GM18868 (cell line): ENCODE measurements at regions not wholly inside any gene's neighbourhood (a gene's known extent, or its start where the extent isn't known, plus 50 kb on each side); places are given as distances from the start of the nearest gene placed in this dataset.
"Not testable (repeated sequence)": the region's sequence is repeated elsewhere in the genome, so short reads cannot be mapped to it uniquely, and the experiment has no call there.

Source experiments
- ATAC-seq: cut with Tn5 transposase; IDR thresholded peaks from one replicate; pipeline ENCODE4 v1.9.1; 2021; ENCODE audit warnings: mild to moderate bottlenecking, moderate library complexity; ENCODE audit not compliant: unreplicated experiment

GRCh38 chr14:83251402-83251801, 1717.7 kb upstream of the SEL1L start:
- no peak for ATAC-seq

- ATAC-seq, result no peak
These were observed 1720.2 kb upstream of the SEL1L start for GRCh38 chr14:83253870-83254269.

- ATAC-seq, result peak; percentile 63
These were observed 1721.5 kb upstream of the SEL1L start for GRCh38 chr14:83255015-83255726.

DNA sequence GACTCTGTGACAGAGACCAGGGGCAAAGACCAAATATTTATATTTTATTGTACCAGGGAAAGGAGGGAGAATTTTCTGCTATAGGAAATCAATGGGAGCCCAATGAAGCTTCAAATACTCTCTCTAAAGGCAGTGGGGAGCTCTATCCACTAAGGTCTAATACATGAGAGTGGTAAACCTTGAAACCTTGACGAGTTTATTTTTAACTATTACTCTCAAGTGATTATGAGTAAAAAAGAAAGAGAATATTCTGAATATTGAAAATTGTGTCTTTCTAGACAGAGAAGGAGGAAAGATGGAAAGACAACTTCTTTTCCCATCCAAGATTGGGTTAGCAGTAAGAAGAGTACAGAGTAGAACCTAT, 1722.1 kb upstream of the SEL1L start:
- ATAC-seq, result peak; percentile 64

DNA sequence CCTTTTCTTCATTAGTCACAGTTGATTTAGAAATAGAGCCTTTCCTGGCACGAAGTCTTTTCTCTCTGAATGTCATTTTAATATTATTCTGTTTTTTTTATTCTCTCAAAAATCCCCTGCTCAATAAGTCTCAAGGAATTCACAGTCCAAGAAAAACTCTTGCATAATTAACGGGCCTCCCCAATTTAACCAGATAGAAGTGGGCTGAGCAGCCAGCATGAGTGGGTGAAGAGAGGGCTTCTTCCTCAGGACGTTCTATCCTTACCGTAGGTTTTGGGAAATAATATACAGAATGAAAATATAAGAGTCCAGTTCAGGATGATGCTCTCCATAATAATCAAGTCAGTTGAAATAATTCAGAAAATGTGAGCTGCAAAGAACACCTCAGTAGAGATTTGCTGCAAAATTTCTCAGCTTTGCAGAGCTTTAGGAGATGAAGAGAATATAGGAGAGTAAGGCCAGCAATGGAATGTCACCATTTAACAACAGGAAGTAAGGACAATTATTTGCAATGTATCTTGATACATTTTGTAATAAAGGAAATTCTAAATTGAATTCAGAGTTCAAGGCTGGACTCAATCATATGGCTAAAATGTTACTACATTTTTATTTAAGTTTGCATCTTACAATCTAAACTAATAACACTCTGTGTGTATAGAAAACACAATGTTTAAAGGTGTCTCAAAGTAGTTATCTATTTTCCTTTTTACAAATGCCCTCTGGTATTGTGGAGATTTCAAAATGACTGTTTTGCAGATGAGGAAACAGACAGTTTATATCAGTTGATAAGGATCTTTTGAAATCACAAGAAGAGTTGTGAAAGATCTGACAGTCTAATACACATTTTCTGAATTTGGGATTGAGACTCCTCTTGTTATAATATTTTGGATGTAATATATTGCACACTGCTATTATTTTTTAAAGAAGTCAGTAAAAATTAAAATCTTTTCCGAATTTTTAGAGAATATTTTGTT, 1724.1 kb upstream of the SEL1L start:
- no peak for ATAC-seq

DNA sequence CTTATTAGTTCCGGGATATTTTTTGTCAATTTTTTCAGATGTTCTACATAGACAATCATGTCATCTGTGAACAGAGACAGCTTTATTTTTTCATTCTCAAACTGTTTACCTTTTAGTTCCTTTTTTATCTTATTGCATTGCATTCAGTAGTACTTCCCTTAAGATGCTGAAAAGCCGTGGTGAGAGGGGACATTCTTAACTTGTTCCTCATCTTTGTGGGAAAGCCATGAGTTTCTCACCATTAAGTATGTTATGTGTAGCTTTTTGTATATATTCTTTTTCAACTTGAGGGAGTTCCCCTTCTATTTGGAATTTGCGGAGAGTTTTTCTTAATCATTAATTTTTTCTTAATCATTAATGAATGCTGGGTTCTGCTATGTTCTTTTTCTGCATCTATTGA, 1727.1 kb upstream of the SEL1L start:
- ATAC-seq, result no peak

DNA sequence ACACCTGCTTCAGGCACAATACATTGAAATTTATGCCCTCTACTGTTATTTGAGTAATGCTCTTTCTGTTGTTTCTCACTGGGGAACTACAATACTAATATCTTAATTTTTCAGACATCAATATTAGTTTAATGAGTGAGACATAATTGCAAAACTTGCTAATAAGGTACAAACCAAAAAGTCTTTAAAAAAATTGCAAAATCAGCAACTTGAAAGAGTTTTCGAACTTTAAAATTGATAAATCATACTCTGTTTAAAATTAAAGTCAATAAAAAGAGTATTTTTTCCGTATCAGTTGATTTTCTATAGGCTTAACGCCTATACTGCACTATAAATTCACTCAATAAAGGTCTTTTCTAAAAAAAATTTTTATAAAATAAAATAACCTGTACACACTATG, 1735.9 kb upstream of the SEL1L start:
- ATAC-seq, result no peak

- ATAC-seq, result no peak
These were observed 1738.0 kb upstream of the SEL1L start for GRCh38 chr14:83271663-83272062.

DNA sequence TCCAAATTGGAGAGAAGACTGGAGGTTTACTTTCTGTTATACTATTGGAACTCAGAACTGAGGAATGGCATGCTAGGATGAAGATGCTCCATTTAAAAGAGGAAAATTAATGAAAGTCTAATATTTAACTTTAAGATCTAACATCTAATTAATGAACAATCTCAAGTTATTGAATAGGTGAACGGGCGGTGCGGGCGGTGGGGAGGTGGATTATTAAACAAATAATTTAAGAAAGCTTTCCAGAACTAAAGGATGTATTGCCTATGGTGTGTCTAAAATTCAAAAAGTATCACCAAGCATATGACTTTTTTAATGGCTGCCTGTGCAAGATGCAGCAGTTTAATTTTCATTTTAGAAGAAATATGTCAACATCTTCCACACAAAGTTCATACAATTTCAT, 1747.1 kb upstream of the SEL1L start:
- ATAC-seq, result no peak

DNA sequence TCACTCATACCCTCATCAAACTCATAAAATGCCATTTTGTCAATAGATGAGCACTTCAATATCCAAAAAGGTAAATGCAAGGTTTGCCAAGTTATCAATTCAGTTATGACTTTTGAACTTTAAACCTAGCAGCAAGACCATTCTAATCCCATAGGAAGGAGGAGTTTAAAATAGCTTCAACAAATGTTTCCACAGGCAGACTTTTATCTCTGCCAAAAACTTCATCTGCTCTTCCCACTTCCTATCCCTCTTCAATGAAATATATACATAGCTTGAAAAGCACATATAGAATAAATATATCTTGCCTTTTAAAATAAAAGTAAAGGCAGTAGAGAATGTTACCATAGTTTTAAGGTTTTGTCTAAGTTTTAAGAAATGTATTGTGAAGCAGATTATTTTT, 1749.1 kb upstream of the SEL1L start:
- ATAC-seq, result no peak

DNA sequence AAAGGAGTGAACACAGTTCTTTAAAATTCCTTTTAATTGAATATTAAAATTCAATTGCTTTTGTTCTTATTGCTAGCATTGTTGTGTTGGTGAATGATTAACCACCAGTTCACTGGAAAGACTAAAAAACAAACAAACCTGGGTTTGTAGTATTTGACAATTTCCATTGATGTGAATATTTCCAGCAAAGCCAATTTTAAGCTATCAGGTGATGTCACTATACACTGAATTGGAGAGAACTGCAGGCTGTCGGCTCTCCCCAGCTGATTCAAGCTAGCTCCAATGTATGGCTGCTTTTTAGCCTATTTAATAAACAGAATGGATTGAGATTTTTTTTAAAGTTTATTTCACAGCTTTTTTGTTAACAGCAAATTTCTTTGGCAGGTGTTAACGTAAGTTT, 1753.6 kb upstream of the SEL1L start:
- no peak for ATAC-seq

- ATAC-seq, result no peak
These were observed 1755.7 kb upstream of the SEL1L start for GRCh38 chr14:83289390-83289789.

DNA sequence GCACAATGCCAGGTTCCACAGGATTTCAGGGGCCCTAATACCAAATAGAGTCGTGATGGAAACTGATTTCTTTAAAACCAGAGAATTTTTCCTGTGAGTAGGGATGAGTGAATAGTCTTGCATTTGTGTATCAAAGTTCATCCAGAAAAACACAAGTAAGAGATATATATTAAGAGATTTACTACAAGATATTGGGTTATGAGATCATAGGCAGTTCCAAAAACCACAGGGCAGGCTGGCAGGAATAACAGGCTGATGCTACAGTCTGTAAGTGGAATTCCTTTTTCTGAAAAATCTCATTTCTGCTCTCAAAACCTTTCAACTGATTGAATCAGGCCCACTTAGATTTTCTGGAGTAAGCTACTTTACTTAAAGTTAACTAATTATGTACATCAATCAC, 1756.2 kb upstream of the SEL1L start:
- no peak for ATAC-seq

- no peak for ATAC-seq
These were observed 1756.8 kb upstream of the SEL1L start for GRCh38 chr14:83290447-83290846.

- no peak for ATAC-seq
These were observed 1758.1 kb upstream of the SEL1L start for GRCh38 chr14:83291714-83292113.

DNA sequence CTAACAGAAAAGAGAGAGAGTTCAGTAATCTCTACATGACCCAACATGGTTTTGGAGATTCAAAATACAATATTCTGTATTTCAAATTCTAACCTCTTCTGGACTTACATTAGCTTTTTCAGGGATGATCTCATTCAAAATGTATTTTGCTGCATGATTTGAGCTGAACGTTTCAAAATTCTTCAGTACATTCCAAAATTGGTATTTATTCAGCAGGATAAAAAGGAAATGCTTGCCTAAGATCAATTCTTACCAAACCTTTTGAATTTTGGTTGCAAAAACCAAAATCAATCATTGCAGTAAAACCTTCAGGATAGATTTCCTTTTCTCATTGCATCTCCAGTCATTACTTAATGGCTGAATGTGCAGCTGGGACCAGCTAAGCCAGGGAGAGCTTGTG, 1761.3 kb upstream of the SEL1L start:
- no peak for ATAC-seq

GRCh38 chr14:83297361-83297760, 1763.7 kb upstream of the SEL1L start:
- ATAC-seq, result no peak

DNA sequence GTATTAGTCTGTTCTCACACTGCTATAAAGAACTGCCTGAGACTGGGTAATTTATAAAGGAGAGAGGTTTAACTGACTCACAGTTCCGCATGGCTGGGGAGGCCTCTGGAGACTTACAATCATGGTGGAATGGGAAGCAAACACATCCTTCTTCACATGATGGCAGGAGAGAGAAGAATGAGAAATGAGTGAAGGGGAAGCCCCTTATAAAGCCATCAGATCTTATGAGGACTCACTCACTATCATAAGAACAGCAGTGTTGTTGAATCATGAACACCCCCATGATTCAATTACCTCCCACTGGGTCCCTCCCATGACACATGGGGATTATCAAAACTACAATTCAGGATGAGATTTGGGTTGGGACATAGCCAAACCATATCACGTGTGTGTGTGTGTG, 1764.4 kb upstream of the SEL1L start:
- not testable (repeated sequence) for ATAC-seq

DNA sequence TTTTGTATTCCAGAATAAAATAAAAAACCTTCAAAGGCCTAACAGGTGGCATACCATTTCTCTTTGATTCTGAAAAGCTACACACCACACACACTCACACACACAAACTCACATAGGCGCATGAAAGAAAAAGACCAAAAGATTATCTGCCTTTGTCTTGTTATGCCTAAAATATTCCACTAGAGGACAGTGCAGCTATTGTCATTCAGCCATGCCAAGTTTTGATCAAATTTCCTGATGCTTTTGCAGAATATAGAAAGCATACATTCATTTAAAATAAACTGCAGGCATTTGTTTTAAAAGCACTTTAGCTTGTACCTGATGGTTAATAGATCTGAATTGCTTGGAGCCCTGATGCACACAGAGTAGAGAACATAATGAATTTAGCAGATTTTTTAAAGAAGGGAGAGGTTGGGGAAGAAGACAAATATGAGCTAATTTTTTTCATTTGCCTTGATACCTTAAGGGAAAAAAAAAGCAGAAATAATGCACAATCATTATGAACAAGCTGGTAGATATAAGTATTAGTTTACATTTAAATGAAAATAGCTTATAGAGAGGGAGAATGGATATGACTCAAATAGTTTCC, 1766.9 kb upstream of the SEL1L start:
- ATAC-seq, result peak; percentile 79

- ATAC-seq, result no peak
These were observed 1768.1 kb upstream of the SEL1L start for GRCh38 chr14:83301791-83302190.

GRCh38 chr14:83309211-83309610, 1775.6 kb upstream of the SEL1L start:
- ATAC-seq, result no peak

DNA sequence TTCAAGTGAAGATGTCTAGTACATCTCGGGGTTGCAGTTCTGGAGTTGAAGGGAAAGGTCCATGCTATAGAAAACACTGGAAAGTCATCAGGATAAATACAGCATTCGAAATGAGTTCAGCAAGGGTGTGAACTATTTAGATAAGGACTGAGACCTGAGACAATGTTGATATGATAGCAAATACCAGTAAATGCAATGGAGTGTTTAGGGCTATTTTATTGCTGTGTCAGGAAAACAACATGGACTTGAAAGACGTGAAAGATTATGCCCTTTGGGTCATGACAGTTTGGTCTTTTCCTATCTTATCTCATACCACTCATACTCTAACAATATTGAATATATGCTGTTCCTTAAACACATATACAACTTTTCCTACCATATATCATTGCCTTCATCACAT, 1776.2 kb upstream of the SEL1L start:
- no peak for ATAC-seq
